ENCODE measurements at regions not wholly inside any gene's neighbourhood (a gene's known extent, or its start where the extent isn't known, plus 50 kb on each side); places are given as distances from the start of the nearest gene placed in this dataset.
"Not testable (repeated sequence)": the region's sequence is repeated elsewhere in the genome, so short reads cannot be mapped to it uniquely, and the experiment has no call there.

- no peak for TF ChIP-seq ZNF274 (IDR thresholded peaks at IDR 0.05; ENCODE audit: low read depth, low read length)
- H3K4me3 ChIP-seq (ENCODE audit: low read length): no peak overlapping the region
Measured at GRCh38 chr6:14231071-14231483, 113.5 kb downstream of the CD83 start.

- TF ChIP-seq ZNF274 (IDR thresholded peaks at IDR 0.05; ENCODE audit: low read depth, low read length): no peak
- no peak overlapping the region for H3K4me3 ChIP-seq (ENCODE audit: low read length)
Measured at GRCh38 chr6:14231501-14232280, 114.1 kb downstream of the CD83 start.

- no peak for TF ChIP-seq ZNF274 (IDR thresholded peaks at IDR 0.05; ENCODE audit: low read depth, low read length)
- H3K4me3 ChIP-seq (ENCODE audit: low read length): no peak overlapping the region
Measured at GRCh38 chr6:14232889-14233288, 115.3 kb downstream of the CD83 start.

- TF ChIP-seq ZNF274 (IDR thresholded peaks at IDR 0.05; ENCODE audit: low read depth, low read length): no peak
Measured at GRCh38 chr6:14235653-14236356, 118.2 kb downstream of the CD83 start.

GRCh38 chr6:14239097-14239496 lies 121.5 kb downstream of the CD83 start:
- no peak overlapping the region for H3K4me3 ChIP-seq (ENCODE audit: low read length)
- no peak for TF ChIP-seq ZNF274 (IDR thresholded peaks at IDR 0.05; ENCODE audit: low read depth, low read length)

More at GRCh38 chr6:14235653-14236356, 118.2 kb downstream of the CD83 start:
- no peak overlapping the region for H3K4me3 ChIP-seq (ENCODE audit: low read length)

GRCh38 chr6:14240411-14241166 lies 123.0 kb downstream of the CD83 start:
- peak overlapping the region; percentile 58; the same call in 1 of the 2 replicates for H3K4me3 ChIP-seq (ENCODE audit: low read length)
- no peak for TF ChIP-seq ZNF274 (IDR thresholded peaks at IDR 0.05; ENCODE audit: low read depth, low read length)

GRCh38 chr6:14241255-14242070 lies 123.9 kb downstream of the CD83 start:
- no peak for TF ChIP-seq ZNF274 (IDR thresholded peaks at IDR 0.05; ENCODE audit: low read depth, low read length)
- peak overlapping the region; percentile 58; the same call in 1 of the 2 replicates for H3K4me3 ChIP-seq (ENCODE audit: low read length)

GRCh38 chr6:14242912-14243311 lies 125.3 kb downstream of the CD83 start:
- H3K4me3 ChIP-seq (ENCODE audit: low read length): not testable (repeated sequence)

- TF ChIP-seq ZNF274 (IDR thresholded peaks at IDR 0.05; ENCODE audit: low read depth, low read length): no peak
Measured at GRCh38 chr6:14243597-14243996, 126.0 kb downstream of the CD83 start.

GRCh38 chr6:14246876-14247275 lies 129.3 kb downstream of the CD83 start:
- TF ChIP-seq ZNF274 (IDR thresholded peaks at IDR 0.05; ENCODE audit: low read depth, low read length): no peak
- no peak overlapping the region for H3K4me3 ChIP-seq (ENCODE audit: low read length)

More at GRCh38 chr6:14243597-14243996, 126.0 kb downstream of the CD83 start:
- H3K4me3 ChIP-seq (ENCODE audit: low read length): no peak overlapping the region

GRCh38 chr6:14250573-14250972 lies 133.0 kb downstream of the CD83 start:
- no peak overlapping the region for H3K4me3 ChIP-seq (ENCODE audit: low read length)
- no peak for TF ChIP-seq ZNF274 (IDR thresholded peaks at IDR 0.05; ENCODE audit: low read depth, low read length)

GRCh38 chr6:14252271-14252850 lies 134.8 kb downstream of the CD83 start:
- no peak for TF ChIP-seq ZNF274 (IDR thresholded peaks at IDR 0.05; ENCODE audit: low read depth, low read length)

GRCh38 chr6:14254505-14254904 lies 136.9 kb downstream of the CD83 start:
- no peak for TF ChIP-seq ZNF274 (IDR thresholded peaks at IDR 0.05; ENCODE audit: low read depth, low read length)
- H3K4me3 ChIP-seq (ENCODE audit: low read length): no peak overlapping the region

More at GRCh38 chr6:14252271-14252850, 134.8 kb downstream of the CD83 start:
- no peak overlapping the region for H3K4me3 ChIP-seq (ENCODE audit: low read length)

All from GM08714 (cell line).